B cell (primary cell): ENCODE measurements at regions not wholly inside any gene's neighbourhood (a gene's known extent, or its start where the extent isn't known, plus 50 kb on each side); places are given as distances from the start of the nearest gene placed in this dataset.

Source experiments
- ATAC-seq: fragments of 200-7000 bp; cut with Tn5 transposase; one replicate; pipeline ENCODE4 v1.10.0; 2021; ENCODE audit warnings: low read depth, mild to moderate bottlenecking, moderate number of reproducible peaks, moderate library complexity
- CTCF ChIA-PET: fragments of 350-600 bp; sonication (Branson Sonifier 250); formaldehyde crosslinking; loops from one replicate; lab custom pipeline; 2021; ENCODE audit warnings: antibody characterized with exemption, inconsistent platforms; lab: Charles Lee
- POLR2A ChIA-PET: fragments of 350-600 bp; sonication (Branson Sonifier 250); formaldehyde crosslinking; loops from one replicate; lab custom pipeline; 2021; ENCODE audit warnings: antibody characterized with exemption; lab: Charles Lee
- DNase-seq: peaks from one replicate; pipeline ENCODE4 v3.0.0; 2013
- H2AFZ ChIP-seq: 2 replicates; pipeline ENCODE4 v1.6.1; 2012; ENCODE audit warnings: mild to moderate bottlenecking, low read depth, low read length; ENCODE audit not compliant: insufficient read depth, poor library complexity, severe bottlenecking
- H3K27ac ChIP-seq, 2 donors: 1 replicate in 1 of 2; 2 replicates in 1 of 2; pipeline ENCODE4 v1.5.1; 2012 to 2013; ENCODE audit warnings: low read length in 2 of 2, mild to moderate bottlenecking in 2 of 2, moderate library complexity in 1 of 2
- H3K27me3 ChIP-seq, 4 experiments: fragments of 200-600 bp in 1 of 4; sonication (generic) in 1 of 4; replicated peaks in 1 of 4; 1 replicate in 2 of 4; 2 replicates in 2 of 4; pipeline versions ENCODE4 v1.6.1 to v1.7.0; 2013 to 2016; ENCODE audit warnings: low read length in 3 of 4, mild to moderate bottlenecking in 2 of 4, mixed read lengths in 1 of 4, moderate library complexity in 1 of 4; ENCODE audit not compliant: insufficient read depth in 4 of 4, control insufficient read depth in 3 of 4; ENCODE audit errors: control extremely low read depth in 1 of 4
- H3K36me3 ChIP-seq, 2 experiments: replicated peaks in 1 of 2; 1 replicate in 1 of 2; 2 replicates in 1 of 2; pipeline versions ENCODE4 v1.6.1 to v1.7.1; 2013; ENCODE audit warnings: low read length in 1 of 2; ENCODE audit not compliant: insufficient read depth in 2 of 2, control insufficient read depth in 1 of 2; ENCODE audit errors: control extremely low read depth in 1 of 2, extremely low read depth in 1 of 2
- H3K4me1 ChIP-seq, 2 donors: fragments of 200-600 bp in 1 of 2; sonication (generic) in 1 of 2; 1 replicate in 1 of 2; 2 replicates in 1 of 2; pipeline versions ENCODE4 v1.5.1 to v1.6.1; 2013 to 2017; ENCODE audit warnings: low read length in 2 of 2; ENCODE audit not compliant: control insufficient read depth in 2 of 2, insufficient read depth in 2 of 2
- H3K4me2 ChIP-seq: replicated peaks from 2 replicates; pipeline ENCODE3; 2012; ENCODE audit warnings: mild to moderate bottlenecking, low read depth, low read length; ENCODE audit not compliant: poor library complexity, severe bottlenecking
- H3K4me3 ChIP-seq, 5 experiments: fragments of 200-600 bp in 1 of 5; sonication (generic) in 1 of 5; 1 replicate in 3 of 5; 2 replicates in 2 of 5; pipeline versions ENCODE4 v1.5.1 to v1.7.0; 2011 to 2016; ENCODE audit warnings: low read length in 4 of 5, mild to moderate bottlenecking in 4 of 5, low read depth in 2 of 5, control low read depth in 1 of 5, moderate library complexity in 1 of 5; ENCODE audit not compliant: insufficient read depth in 1 of 5; ENCODE audit errors: control extremely low read depth in 1 of 5, extremely low read depth in 1 of 5
- H3K79me2 ChIP-seq: fragments of 200-600 bp; sonication (generic); one replicate; pipeline ENCODE4 v1.6.0; 2016; ENCODE audit warnings: low read length; ENCODE audit not compliant: control insufficient read depth, insufficient read depth
- H3K9ac ChIP-seq: fragments of 200-600 bp; sonication (generic); 2 replicates; pipeline ENCODE4 v1.6.1; 2017; ENCODE audit warnings: mild to moderate bottlenecking, low read length, moderate library complexity
- H3K9me3 ChIP-seq, 3 donors: one replicate each; pipeline versions ENCODE4 v1.6.1 to v1.7.1; 2013; ENCODE audit warnings: low read length in 2 of 3; ENCODE audit not compliant: control insufficient read depth in 2 of 3, insufficient read depth in 1 of 3; ENCODE audit errors: control extremely low read depth in 1 of 3
- H4K20me1 ChIP-seq: 2 replicates; pipeline ENCODE4 v1.6.0; 2012; ENCODE audit warnings: mild to moderate bottlenecking, low read length; ENCODE audit not compliant: insufficient read depth, control insufficient read depth, poor library complexity, severe bottlenecking
- H3K27ac Mint-ChIP-seq: one replicate; pipeline ENCODE4 v1.8.0; 2021; ENCODE audit warnings: mixed read lengths
- H3K27me3 Mint-ChIP-seq: one replicate; pipeline ENCODE4 v1.8.0; 2021; ENCODE audit warnings: mixed read lengths
- H3K4me1 Mint-ChIP-seq: one replicate; pipeline ENCODE4 v1.8.0; 2021; ENCODE audit warnings: mixed read lengths
- H3K4me3 Mint-ChIP-seq: one replicate; pipeline ENCODE4 v1.8.0; 2021; ENCODE audit warnings: mixed read lengths
- H3K9me3 Mint-ChIP-seq: one replicate; pipeline ENCODE4 v1.8.0; 2022; ENCODE audit warnings: mixed read lengths; ENCODE audit not compliant: insufficient read depth
- CTCF ChIP-seq: fragments of 200-600 bp; IDR thresholded peaks from one replicate; pipeline ENCODE4 v1.8.0; 2022; ENCODE audit warnings: antibody characterized with exemption, mild to moderate bottlenecking
- EZH2 ChIP-seq: IDR thresholded peaks from 2 replicates; pipeline ENCODE4 v1.6.1; 2012; ENCODE audit warnings: borderline replicate concordance, low read depth, mild to moderate bottlenecking, moderate library complexity, low read length; ENCODE audit not compliant: insufficient read depth, poor library complexity, severe bottlenecking
- WGBS: methylation state at CpG from one replicate; pipeline ENCODE4 v1.1.5; 2013; ENCODE audit warnings: missing lambda C conversion rate; ENCODE audit not compliant: insufficient coverage; 5-methylcytosine and 5-hydroxymethylcytosine counted together
- intact Hi-C: fragments of 100-400 bp; cut with micrococcal nuclease; formaldehyde crosslinking; loops from one replicate; pipeline ENCODE4 v1.10.0; 2022

- no peak overlapping the region for H2AFZ ChIP-seq
- ATAC-seq (no peak), DNase-seq (no peak)
- H4K20me1 ChIP-seq: no peaks in the 10 kb centered on the region
- no peaks in the 10 kb centered on the region for H3K4me1 ChIP-seq
- ChIA-PET CTCF (no interaction called here), POLR2A (no interaction called here)
- H3K36me3 ChIP-seq: no peaks in the 10 kb centered on the region
- H3K9me3 Mint-ChIP-seq: no peaks in the 10 kb centered on the region
- H3K4me2 ChIP-seq: no peak overlapping the region
- intact Hi-C loops: no loop called here
- TF ChIP-seq CTCF (no peak), EZH2 (no peak)
- no peaks in the 10 kb centered on the region for H3K9me3 ChIP-seq
- no peak overlapping the region for H3K27ac ChIP-seq
- no peaks in the 10 kb centered on the region for H3K27me3 Mint-ChIP-seq
- H3K27ac Mint-ChIP-seq: no peak overlapping the region
- no peak overlapping the region for H3K4me3 Mint-ChIP-seq
- no peaks in the 10 kb centered on the region for H3K79me2 ChIP-seq
- no peak overlapping the region for H3K9ac ChIP-seq
- H3K4me1 Mint-ChIP-seq: no peaks in the 10 kb centered on the region
- no peak overlapping the region for H3K4me3 ChIP-seq
- no peaks in the 10 kb centered on the region for H3K27me3 ChIP-seq
Measured at GRCh38 chr6:66961191-66961590, 1254.2 kb upstream of the EYS start.

- H3K4me3 ChIP-seq: no peak overlapping the region
- no peak overlapping the region for H3K27ac Mint-ChIP-seq
Measured at GRCh38 chr6:66949191-66949661, 1242.2 kb upstream of the EYS start.

More at GRCh38 chr6:66949191-66949661, 1242.2 kb upstream of the EYS start:
- H3K4me1 ChIP-seq: no peaks in the 10 kb centered on the region
- DNase-seq (no peak), ATAC-seq (no peak)
- no peak for TF ChIP-seq EZH2
- no peak for TF ChIP-seq CTCF
- H3K4me2 ChIP-seq: no peak overlapping the region
- H3K79me2 ChIP-seq: no peaks in the 10 kb centered on the region
- H3K27ac ChIP-seq: no peak overlapping the region
- no peak overlapping the region for H2AFZ ChIP-seq
- Mint-ChIP-seq H3K4me1 (no peaks in the 10 kb centered on the region), H3K9me3 (peaks cover 4% of the 10 kb centered on the region), H3K4me3 (no peak overlapping the region), H3K27me3 (no peaks in the 10 kb centered on the region)
- no peaks in the 10 kb centered on the region for H4K20me1 ChIP-seq
- H3K36me3 ChIP-seq: no peaks in the 10 kb centered on the region
- H3K27me3 ChIP-seq: no peaks in the 10 kb centered on the region
- WGBS: 92% methylated on average over 32 of the region's 32 CpGs
- intact Hi-C loops: no loop called here
- ChIA-PET CTCF (no interaction called here), POLR2A (no interaction called here)
- H3K9ac ChIP-seq: no peak overlapping the region
- H3K9me3 ChIP-seq: peaks cover 0 to 13% (median 2%) of the 10 kb centered on the region in 3 donors
